Activated naive CD8-positive, alpha-beta T cell treated with anti-CD3 and anti-CD28 coated beads for 36 hours (primary cell): ENCODE measurements at regions not wholly inside any gene's neighbourhood (a gene's known extent, or its start where the extent isn't known, plus 50 kb on each side); places are given as distances from the start of the nearest gene placed in this dataset.

Experiments
- DNase-seq: peaks from one replicate; pipeline ENCODE4 v3.0.0; 2021
- H3K27ac Mint-ChIP-seq: one replicate; pipeline ENCODE4 v1.8.0; 2022; ENCODE audit warnings: mild to moderate bottlenecking, moderate library complexity, mixed read lengths
- H3K27me3 Mint-ChIP-seq: one replicate; pipeline ENCODE4 v1.8.0; 2022; ENCODE audit warnings: mild to moderate bottlenecking, mixed read lengths
- H3K36me3 Mint-ChIP-seq: one replicate; pipeline ENCODE4 v1.8.0; 2021; ENCODE audit warnings: mild to moderate bottlenecking, mixed read lengths
- H3K4me1 Mint-ChIP-seq: one replicate; pipeline ENCODE4 v1.8.0; 2021; ENCODE audit warnings: mixed read lengths
- H3K4me3 Mint-ChIP-seq: one replicate; pipeline ENCODE4 v1.8.0; 2022; ENCODE audit warnings: mild to moderate bottlenecking, moderate library complexity, mixed read lengths
- H3K9me3 Mint-ChIP-seq: one replicate; pipeline ENCODE4 v1.8.0; 2022; ENCODE audit warnings: mixed read lengths

DNA sequence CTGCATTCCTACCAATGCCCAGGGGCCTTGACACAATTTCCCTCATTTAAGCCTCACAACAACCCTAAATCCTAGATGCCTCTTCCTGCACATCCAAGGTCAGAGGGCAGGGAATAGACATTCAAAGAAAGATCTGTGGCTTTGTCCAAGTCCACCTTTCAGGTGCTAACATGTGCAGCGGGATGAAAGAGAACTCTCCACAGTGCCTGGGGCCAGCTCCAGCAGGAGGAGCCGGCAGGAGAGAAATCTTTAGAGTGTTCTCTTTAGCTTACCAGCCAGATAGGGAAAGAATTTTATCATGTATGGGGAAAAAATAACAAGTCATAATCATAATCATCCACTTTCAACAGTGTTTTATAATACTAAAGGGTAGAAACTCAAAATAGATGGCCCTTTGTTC, 319.7 kb downstream of the MATN1 start:
- no peaks in the 10 kb centered on the region for H3K9me3 Mint-ChIP-seq
- H3K4me3 Mint-ChIP-seq: no peak overlapping the region
- no peaks in the 10 kb centered on the region for H3K36me3 Mint-ChIP-seq
- DNase-seq: no peak
- no peak overlapping the region for H3K27ac Mint-ChIP-seq
- peaks cover 8% of the 10 kb centered on the region for H3K27me3 Mint-ChIP-seq
- no peaks in the 10 kb centered on the region for H3K4me1 Mint-ChIP-seq

DNA sequence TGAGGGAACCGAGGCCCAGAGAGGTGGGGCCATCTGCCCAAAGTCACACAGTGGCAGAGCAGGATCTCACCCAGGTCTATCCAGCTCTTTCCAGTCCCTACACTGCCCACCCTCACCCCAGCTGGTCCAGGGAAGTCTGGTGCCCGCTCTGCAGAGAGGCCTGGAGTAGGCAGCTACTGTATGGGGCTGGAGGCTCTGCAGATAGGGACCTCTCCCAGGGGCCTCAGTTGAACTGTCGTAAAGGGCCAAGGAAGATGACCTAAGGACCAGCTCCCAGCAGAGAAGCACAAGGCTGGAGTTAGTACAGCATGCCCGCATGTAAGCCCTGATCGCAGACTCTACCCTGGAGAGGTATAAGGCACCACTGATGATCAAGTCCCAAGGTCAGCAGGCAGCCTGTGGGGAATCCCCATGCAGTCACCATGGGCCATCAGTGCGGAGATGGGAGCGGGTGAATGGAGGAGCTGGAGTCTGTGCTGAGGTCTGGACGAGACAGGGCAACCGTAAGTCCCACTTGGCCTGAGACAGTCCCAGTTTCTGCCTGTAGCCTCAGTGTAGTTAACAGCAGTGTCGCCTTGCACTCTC, 320.2 kb downstream of the MATN1 start:
- Mint-ChIP-seq H3K36me3 (no peaks in the 10 kb centered on the region), H3K9me3 (no peaks in the 10 kb centered on the region), H3K27ac (no peak overlapping the region), H3K27me3 (peaks cover 8% of the 10 kb centered on the region), H3K4me3 (no peak overlapping the region), H3K4me1 (no peaks in the 10 kb centered on the region)
- no peak for DNase-seq

DNA sequence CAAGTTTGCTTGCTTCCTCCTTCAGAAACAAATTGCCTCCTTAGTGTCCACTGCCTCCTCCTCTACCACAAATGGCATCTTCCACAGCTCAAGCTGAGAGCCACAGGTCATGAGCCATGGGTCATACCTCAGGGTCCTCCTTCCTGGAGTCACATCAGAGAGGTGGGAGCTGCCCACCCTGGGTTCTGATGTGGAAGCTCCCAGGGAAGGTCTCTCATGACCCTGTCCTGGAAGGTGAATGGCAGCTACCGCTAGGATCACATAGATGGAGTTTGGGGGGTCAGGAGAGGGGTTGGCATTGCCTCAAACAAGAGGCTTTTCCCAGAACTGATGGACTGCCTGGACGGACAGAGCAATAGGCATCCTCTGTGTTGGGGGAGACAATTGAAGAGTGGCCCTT, 321.4 kb downstream of the MATN1 start:
- Mint-ChIP-seq H3K27me3 (peaks cover 8% of the 10 kb centered on the region), H3K9me3 (no peaks in the 10 kb centered on the region), H3K4me1 (no peaks in the 10 kb centered on the region), H3K36me3 (no peaks in the 10 kb centered on the region), H3K4me3 (no peak overlapping the region), H3K27ac (no peak overlapping the region)
- DNase-seq: no peak

DNA sequence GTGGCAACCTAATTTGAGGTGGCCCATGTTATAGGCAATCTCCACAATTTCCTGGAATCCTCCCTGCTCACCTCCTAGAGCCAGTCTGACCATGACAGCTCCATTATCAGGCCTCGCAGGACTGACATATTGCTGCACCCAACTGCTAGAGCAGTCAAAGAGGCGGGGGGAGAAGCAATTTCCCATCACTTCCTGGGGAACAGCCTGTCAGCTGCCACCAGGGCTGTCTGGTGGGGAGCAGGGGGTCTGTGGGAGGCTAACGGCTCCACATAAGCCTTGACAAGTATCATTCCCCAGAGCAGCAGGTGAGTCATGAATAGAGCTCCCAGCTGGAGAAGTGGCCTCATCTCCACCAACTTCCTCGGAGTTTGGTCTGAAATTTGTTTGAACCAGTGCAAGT, 322.9 kb downstream of the MATN1 start:
- H3K4me1 Mint-ChIP-seq: no peaks in the 10 kb centered on the region
- no peak for DNase-seq
- H3K4me3 Mint-ChIP-seq: no peak overlapping the region
- H3K27me3 Mint-ChIP-seq: no peaks in the 10 kb centered on the region
- H3K36me3 Mint-ChIP-seq: no peaks in the 10 kb centered on the region
- H3K9me3 Mint-ChIP-seq: no peaks in the 10 kb centered on the region
- no peak overlapping the region for H3K27ac Mint-ChIP-seq

DNA sequence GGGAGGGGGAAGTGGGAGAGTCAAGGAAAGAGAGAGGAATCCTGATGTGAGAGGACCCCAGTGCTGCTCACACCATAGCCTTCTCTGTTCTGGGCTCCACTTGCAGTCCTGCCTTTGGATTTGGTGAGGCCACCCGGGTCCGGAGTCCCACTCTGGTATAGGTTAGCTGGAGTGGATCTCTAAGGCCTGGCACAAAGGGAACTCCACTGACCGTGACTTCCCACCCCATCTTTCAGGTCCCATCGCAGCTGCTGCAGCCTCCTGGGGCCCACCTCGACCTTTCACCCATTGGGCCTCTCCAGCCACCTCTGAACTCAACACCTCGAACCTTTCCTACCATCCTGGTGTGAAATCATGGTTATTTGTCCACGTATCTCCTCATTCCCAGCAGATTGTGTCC, 324.4 kb downstream of the MATN1 start:
- no peaks in the 10 kb centered on the region for H3K9me3 Mint-ChIP-seq
- peaks cover 3% of the 10 kb centered on the region for H3K27me3 Mint-ChIP-seq

DNA sequence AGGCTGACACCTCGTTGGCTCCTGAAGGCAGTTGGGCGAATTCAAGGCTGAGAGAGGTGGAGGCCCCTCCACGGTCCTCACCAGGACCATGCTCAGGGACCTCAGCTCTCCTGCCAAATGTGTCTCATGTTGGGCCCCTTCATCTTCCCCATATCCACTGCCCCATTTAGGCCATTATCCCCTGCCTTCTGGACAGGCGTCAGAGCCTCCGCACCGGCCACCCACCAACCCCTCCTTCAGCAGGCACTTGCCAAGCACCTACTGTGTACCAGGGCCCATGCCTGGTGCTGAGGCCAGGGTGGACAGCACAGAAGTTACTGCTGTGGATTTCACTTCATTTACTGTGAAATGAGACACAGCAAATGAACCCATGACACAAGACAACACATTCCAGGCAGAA, 325.8 kb downstream of the MATN1 start:
- peaks cover 14% of the 10 kb centered on the region for H3K27me3 Mint-ChIP-seq
- DNase-seq: no peak
- H3K36me3 Mint-ChIP-seq: no peaks in the 10 kb centered on the region
- no peaks in the 10 kb centered on the region for H3K4me1 Mint-ChIP-seq
- no peak overlapping the region for H3K4me3 Mint-ChIP-seq
- H3K27ac Mint-ChIP-seq: no peak overlapping the region
- H3K9me3 Mint-ChIP-seq: peaks cover 3% of the 10 kb centered on the region

More for the DNA sequence above, 324.4 kb downstream of the MATN1 start:
- H3K27ac Mint-ChIP-seq: no peak overlapping the region
- H3K4me3 Mint-ChIP-seq: no peak overlapping the region
- DNase-seq: no peak
- no peaks in the 10 kb centered on the region for H3K36me3 Mint-ChIP-seq
- no peaks in the 10 kb centered on the region for H3K4me1 Mint-ChIP-seq

DNA sequence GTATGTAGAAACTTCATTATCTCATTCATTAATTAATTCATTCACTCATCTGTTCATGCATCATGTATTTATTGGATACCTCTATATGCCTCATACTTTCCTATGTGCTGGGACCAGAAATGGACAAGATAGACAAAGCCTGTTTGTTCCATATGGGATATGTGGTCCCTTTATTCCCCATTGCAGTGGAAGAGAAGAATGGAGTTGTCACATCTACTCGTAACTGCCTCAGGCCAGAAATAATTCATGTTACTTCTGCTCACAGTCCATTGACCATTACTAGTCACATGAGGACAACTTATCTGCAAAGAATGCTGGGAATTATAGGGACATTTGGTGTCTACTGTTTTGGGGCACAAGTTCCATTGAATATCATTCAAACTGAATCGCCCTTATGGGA, 327.8 kb downstream of the MATN1 start:
- H3K9me3 Mint-ChIP-seq: peaks cover 4% of the 10 kb centered on the region
- no peak overlapping the region for H3K27ac Mint-ChIP-seq
- H3K27me3 Mint-ChIP-seq: peaks cover 25% of the 10 kb centered on the region
- DNase-seq: no peak
- no peaks in the 10 kb centered on the region for H3K36me3 Mint-ChIP-seq
- no peaks in the 10 kb centered on the region for H3K4me1 Mint-ChIP-seq
- H3K4me3 Mint-ChIP-seq: no peak overlapping the region

DNA sequence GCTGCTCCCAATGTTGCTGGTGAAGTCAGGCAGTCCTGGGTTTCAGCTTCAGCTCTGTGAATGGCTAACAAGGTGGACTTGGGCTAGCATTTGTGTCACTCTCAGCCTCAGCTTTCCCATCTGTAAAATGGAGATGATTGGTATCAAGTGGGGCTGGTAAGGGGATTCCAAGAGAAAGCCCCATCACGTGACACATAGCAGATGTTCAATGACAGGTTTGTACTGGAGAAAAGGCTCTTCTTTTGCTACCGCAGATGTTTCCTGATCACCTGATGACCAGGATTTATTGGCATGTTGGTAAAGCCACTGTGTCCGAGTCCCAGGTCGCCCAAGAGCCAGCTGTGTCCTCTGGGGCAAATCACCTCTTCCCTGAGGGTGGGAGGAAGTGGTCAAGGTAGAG, 335.0 kb downstream of the MATN1 start:
- Mint-ChIP-seq H3K4me1 (no peaks in the 10 kb centered on the region), H3K4me3 (no peak overlapping the region), H3K27ac (no peak overlapping the region), H3K36me3 (no peaks in the 10 kb centered on the region), H3K9me3 (peaks cover 4% of the 10 kb centered on the region), H3K27me3 (peaks cover 44% of the 10 kb centered on the region)
- DNase-seq: no peak

DNA sequence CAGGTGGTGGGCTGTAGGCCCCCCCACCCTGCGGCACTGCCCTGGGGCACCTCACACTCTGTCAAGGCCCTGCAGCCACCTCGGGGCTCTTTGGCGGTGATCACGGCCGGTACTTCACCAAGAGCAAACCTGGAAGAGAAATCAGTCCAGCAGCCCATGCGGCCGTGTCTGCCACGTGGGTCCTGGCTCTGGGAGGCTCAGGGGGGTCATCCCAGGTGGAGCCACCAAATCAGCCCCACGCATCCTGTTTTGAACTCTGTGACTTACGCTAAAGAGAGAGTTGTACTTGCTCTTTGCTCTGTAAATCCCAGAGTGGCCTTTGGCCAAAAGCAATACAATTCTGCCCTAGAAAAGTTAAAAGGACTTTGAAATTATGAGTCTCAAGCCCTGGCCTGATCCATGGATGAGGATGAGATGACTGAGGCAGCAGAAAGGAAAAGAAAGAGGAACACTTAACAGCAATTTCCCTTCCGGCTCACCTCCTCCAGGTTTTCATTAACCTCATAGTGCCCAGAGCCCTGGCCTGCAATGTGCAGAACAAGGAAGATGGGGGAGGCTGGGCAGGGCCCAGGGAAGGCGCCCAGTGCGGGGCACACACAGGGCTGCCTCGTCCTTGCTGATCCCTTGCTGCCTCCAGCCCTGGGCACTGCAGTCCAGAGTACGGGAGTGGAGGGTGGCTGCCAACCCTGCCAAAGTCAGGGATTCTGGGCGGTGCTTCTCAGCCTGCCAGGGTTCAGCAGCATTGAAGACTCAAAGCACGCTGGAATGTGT, 337.0 kb downstream of the MATN1 start:
- Mint-ChIP-seq H3K27me3 (peaks cover 38% of the 10 kb centered on the region), H3K36me3 (no peaks in the 10 kb centered on the region), H3K4me1 (no peaks in the 10 kb centered on the region), H3K4me3 (no peak overlapping the region), H3K9me3 (no peaks in the 10 kb centered on the region), H3K27ac (no peak overlapping the region)
- DNase-seq: no peak

DNA sequence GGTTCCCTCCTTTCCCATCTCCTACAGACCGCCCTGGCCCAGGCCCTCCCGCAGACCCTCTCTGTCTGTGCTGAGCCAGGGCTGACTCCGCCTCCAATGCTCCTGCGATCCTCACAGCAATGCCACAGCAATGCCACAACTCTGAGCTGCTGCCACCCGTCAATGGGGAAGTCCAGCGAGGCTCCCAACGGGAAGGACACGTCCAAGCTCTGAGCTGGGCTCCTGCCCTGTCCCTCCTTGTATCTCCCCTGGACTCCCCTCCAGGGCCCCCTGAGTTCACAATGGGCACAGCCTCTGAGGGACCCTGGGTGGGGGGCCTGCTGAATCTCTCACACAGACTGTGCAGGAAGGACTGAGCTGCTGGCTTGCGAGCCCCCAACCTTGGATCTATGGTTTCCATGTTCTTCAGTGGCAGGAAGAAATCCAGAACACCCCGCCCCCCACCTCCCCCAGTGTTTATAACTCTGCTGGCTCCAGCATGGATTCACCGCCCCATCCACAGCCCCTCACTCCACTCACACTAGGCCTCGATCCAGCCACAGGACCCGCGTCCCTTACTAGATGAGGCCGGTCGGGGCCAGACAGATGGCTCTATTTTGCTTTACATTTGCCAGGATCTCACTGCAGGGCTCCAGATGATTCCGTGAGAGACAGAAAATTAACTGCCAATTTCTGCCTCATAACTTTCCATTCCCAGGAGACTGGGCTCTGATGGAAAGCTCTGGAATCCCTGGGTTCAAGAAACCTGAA, 338.0 kb downstream of the MATN1 start:
- Mint-ChIP-seq H3K4me3 (no peak overlapping the region), H3K9me3 (no peaks in the 10 kb centered on the region), H3K4me1 (no peaks in the 10 kb centered on the region), H3K27me3 (peaks cover 31% of the 10 kb centered on the region), H3K36me3 (no peaks in the 10 kb centered on the region), H3K27ac (no peak overlapping the region)
- no peak for DNase-seq

DNA sequence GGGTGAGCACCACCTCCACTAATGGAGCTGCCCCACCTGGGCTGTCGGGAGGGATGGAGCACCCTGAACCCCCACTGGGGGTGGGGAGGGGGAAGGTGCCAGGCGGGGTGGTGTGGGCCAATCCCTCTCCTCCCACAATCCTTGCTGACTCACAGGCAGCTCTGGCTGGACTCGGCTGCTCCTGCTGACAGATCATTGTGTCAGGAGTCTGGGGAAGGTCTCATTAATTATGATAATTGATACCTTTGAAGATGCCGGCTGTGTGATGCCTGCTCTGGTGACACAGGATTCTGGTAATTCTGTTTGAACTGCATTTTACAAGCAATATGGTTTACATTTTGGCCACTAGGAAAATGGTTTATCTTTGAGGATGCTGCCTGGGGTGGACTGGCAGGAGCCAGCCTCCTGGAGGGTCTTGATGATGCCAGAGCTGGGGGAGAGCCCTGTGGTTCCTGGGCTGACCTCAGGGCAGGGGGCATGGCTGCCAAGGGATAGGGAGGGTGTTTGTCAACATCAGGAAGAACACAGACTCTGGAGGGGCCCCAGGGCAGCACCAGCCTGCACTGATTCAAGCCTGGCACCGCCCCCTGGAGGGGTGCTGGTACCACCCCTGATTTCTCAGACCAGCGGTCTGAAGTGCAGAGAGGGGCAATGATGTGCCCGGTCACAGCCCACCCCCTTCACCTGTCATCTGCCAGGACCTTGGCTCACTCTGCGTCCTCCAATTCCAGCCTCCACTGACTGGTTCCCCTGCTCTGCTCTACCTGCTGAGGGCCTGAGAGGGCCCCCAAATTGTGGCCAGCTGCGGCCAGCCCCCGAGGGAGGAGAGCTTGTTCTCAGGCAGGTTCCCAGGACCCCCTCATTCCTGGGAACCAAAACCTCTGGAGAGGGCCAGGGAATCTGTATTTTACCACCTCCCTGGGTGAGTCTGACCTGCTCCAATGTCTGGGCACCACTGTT, 338.8 kb downstream of the MATN1 start:
- no peaks in the 10 kb centered on the region for H3K36me3 Mint-ChIP-seq
- H3K4me1 Mint-ChIP-seq: no peaks in the 10 kb centered on the region
- H3K4me3 Mint-ChIP-seq: no peak overlapping the region
- no peaks in the 10 kb centered on the region for H3K9me3 Mint-ChIP-seq
- peaks cover 27% of the 10 kb centered on the region for H3K27me3 Mint-ChIP-seq
- DNase-seq: no peak
- H3K27ac Mint-ChIP-seq: no peak overlapping the region

DNA sequence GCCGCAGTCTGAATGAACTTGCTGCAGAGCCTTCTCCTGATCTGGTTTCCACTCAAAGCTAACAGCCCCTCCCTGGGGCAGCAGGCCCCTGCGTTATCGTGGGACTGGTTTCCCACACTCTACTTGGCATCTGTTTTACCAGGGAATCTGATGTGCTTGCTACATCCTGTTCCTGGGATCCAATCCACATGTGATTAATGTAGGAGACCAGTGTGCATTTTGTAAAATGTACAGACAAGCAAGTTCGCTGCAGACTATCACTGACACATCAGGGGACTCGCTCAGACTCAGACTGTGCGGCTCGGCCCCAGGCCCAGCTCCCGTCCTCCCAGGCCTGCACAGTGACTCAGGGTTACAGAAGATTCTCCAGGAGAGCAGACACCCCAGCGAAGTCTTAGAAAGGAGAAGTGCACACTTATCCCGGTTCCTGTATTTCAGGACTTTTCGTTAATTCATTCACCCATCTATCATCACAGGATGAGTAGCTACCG, 340.1 kb downstream of the MATN1 start:
- H3K27ac Mint-ChIP-seq: no peak overlapping the region
- no peaks in the 10 kb centered on the region for H3K4me1 Mint-ChIP-seq
- H3K9me3 Mint-ChIP-seq: no peaks in the 10 kb centered on the region
- H3K27me3 Mint-ChIP-seq: peaks cover 27% of the 10 kb centered on the region
- H3K36me3 Mint-ChIP-seq: no peaks in the 10 kb centered on the region
- no peak for DNase-seq
- H3K4me3 Mint-ChIP-seq: no peak overlapping the region

DNA sequence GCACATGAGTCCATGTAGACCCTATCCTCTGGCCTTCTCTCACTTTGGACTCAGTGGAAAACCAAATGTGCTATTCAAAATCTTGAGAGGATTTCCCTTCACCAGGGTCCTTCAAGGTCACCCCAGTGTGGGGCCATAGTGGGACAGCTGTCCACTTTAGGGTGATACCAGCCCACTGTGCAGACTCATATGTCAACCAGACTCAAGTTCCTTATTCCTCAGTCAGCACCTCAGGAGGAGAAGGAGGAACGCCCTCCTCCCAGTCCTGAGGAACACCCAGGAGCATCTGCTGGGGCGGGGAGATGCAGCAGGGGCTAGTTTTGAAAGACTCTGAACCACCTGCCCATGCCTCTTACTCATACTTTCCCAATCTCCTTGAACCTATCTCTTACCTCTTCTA, 340.9 kb downstream of the MATN1 start:
- no peak for DNase-seq
- H3K36me3 Mint-ChIP-seq: no peaks in the 10 kb centered on the region
- H3K4me1 Mint-ChIP-seq: no peaks in the 10 kb centered on the region
- H3K4me3 Mint-ChIP-seq: no peak overlapping the region
- H3K27me3 Mint-ChIP-seq: peaks cover 28% of the 10 kb centered on the region
- H3K9me3 Mint-ChIP-seq: no peaks in the 10 kb centered on the region
- no peak overlapping the region for H3K27ac Mint-ChIP-seq

DNA sequence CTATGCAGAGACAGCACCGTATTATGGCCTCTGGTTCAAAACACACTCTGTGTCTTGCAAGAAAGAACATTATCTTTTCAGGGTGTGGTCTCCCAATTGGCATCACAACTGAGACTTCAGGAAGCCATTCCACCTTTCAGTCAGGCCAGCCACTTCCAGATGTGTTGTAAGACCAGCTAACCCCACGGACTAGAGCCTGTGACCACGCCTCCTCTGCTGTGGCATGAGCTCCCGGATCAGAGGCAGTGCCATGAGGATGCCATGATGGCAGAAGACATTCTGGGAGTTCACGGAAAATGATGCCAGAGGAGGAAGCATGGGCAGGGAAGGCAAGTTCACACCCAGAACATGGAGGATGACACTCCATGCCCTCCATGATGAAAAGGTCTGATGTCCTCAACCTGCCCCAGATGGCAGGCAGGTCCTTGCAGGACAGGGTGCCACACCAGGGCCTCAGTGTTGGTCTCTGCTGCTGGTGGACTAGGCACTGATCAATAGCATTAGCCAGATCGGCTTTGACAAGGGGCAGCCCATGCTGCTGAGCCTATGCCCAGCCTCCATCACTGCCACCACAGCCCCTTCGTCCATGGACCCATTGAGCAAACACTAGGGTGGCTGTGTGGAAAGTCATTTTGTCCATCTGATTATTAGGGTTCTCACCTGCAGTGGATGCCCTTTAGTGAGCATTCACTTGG, 341.6 kb downstream of the MATN1 start:
- Mint-ChIP-seq H3K27me3 (peaks cover 28% of the 10 kb centered on the region), H3K27ac (no peak overlapping the region), H3K4me3 (no peak overlapping the region), H3K9me3 (no peaks in the 10 kb centered on the region), H3K36me3 (no peaks in the 10 kb centered on the region), H3K4me1 (no peaks in the 10 kb centered on the region)
- no peak for DNase-seq
